GM18909 (cell line): ENCODE measurements at regions not wholly inside any gene's neighbourhood (a gene's known extent, or its start where the extent isn't known, plus 50 kb on each side); places are given as distances from the start of the nearest gene placed in this dataset.
"Not testable (repeated sequence)": the region's sequence is repeated elsewhere in the genome, so short reads cannot be mapped to it uniquely, and the experiment has no call there.

Experiments used
- ATAC-seq: cut with Tn5 transposase; IDR thresholded peaks from one replicate; pipeline ENCODE4 v1.9.1; 2021; ENCODE audit warnings: mild to moderate bottlenecking; ENCODE audit not compliant: unreplicated experiment, poor library complexity

GRCh38 chr3:127421943-127422662 is 134.3 kb upstream of the PRR20G start:
- ATAC-seq: no peak

- no peak for ATAC-seq
Observed at GRCh38 chr3:127420829-127421228, 133.0 kb upstream of the PRR20G start.

GRCh38 chr3:127419641-127420553 is 132.1 kb upstream of the PRR20G start:
- no peak for ATAC-seq

GRCh38 chr3:127419182-127419581 is 131.3 kb upstream of the PRR20G start:
- no peak for ATAC-seq

- ATAC-seq: no peak
Observed at GRCh38 chr3:127418560-127419147, 130.8 kb upstream of the PRR20G start.

- no peak for ATAC-seq
Observed at GRCh38 chr3:127417709-127418559, 130.1 kb upstream of the PRR20G start.

GRCh38 chr3:127413871-127414270 is 126.0 kb upstream of the PRR20G start:
- ATAC-seq: no peak

GRCh38 chr3:127413318-127413673 is 125.5 kb upstream of the PRR20G start:
- no peak for ATAC-seq

- no peak for ATAC-seq
Observed at GRCh38 chr3:127412578-127413317, 124.9 kb upstream of the PRR20G start.

GRCh38 chr3:127411875-127412274 is 124.0 kb upstream of the PRR20G start:
- not testable (repeated sequence) for ATAC-seq

GRCh38 chr3:127411083-127411727 is 123.4 kb upstream of the PRR20G start:
- ATAC-seq: no peak

GRCh38 chr3:127410678-127411077 is 122.8 kb upstream of the PRR20G start:
- no peak for ATAC-seq

- no peak for ATAC-seq
Observed at GRCh38 chr3:127410137-127410488, 122.3 kb upstream of the PRR20G start.

GRCh38 chr3:127409421-127410136 is 121.7 kb upstream of the PRR20G start:
- ATAC-seq: no peak

GRCh38 chr3:127408684-127409420 is 121.0 kb upstream of the PRR20G start:
- ATAC-seq: no peak

- no peak for ATAC-seq
Observed at GRCh38 chr3:127408022-127408683, 120.3 kb upstream of the PRR20G start.
